Natural killer cell (primary cell): ENCODE measurements at regions not wholly inside any gene's neighbourhood (a gene's known extent, or its start where the extent isn't known, plus 50 kb on each side); places are given as distances from the start of the nearest gene placed in this dataset.

Source experiments
- ATAC-seq, 3 donors: fragments of 150-1000 bp in 2 of 3; fragments of 200-7000 bp in 1 of 3; cut with Tn5 transposase; 1 replicate in 1 of 3; 2 replicates in 2 of 3; pipeline ENCODE4 v1.10.0; 2021; ENCODE audit warnings: mild to moderate bottlenecking in 2 of 3, moderate library complexity in 2 of 3
- DNase-seq, 2 donors: peaks; one replicate each; pipeline versions ENCODE4 v3.0.0 to v3.0.0-alpha.2; 2013 to 2021; ENCODE audit warnings: mixed read lengths in 1 of 2
- H3K27ac ChIP-seq: one replicate; pipeline ENCODE4 v1.5.1; 2013; ENCODE audit warnings: mild to moderate bottlenecking, low read length
- H3K27me3 ChIP-seq: one replicate; pipeline ENCODE4 v1.6.1; 2013; ENCODE audit warnings: low read length; ENCODE audit not compliant: control insufficient read depth, insufficient read depth
- H3K36me3 ChIP-seq: one replicate; pipeline ENCODE4 v1.6.1; 2013; ENCODE audit warnings: low read length; ENCODE audit not compliant: control insufficient read depth, insufficient read depth
- H3K4me1 ChIP-seq: one replicate; pipeline ENCODE4 v1.6.1; 2013; ENCODE audit warnings: low read length; ENCODE audit not compliant: control insufficient read depth, insufficient read depth
- H3K4me3 ChIP-seq: one replicate; pipeline ENCODE4 v1.5.1; 2013; ENCODE audit warnings: low read length
- H3K9me3 ChIP-seq: one replicate; pipeline ENCODE4 v1.6.1; 2013; ENCODE audit warnings: low read length; ENCODE audit not compliant: control insufficient read depth, insufficient read depth
- H3K27ac Mint-ChIP-seq, 2 donors: one replicate each; pipeline ENCODE4 v1.8.0; 2022; ENCODE audit warnings: mild to moderate bottlenecking in 2 of 2, mixed read lengths in 2 of 2, moderate library complexity in 1 of 2
- H3K27me3 Mint-ChIP-seq, 2 donors: one replicate each; pipeline ENCODE4 v1.8.0; 2022; ENCODE audit warnings: low read depth in 2 of 2, mixed read lengths in 2 of 2
- H3K36me3 Mint-ChIP-seq: one replicate; pipeline ENCODE4 v1.8.0; 2022; ENCODE audit warnings: mixed read lengths
- H3K4me1 Mint-ChIP-seq, 2 donors: one replicate each; pipeline ENCODE4 v1.8.0; 2022; ENCODE audit warnings: mixed read lengths in 2 of 2
- H3K4me3 Mint-ChIP-seq: one replicate; pipeline ENCODE4 v1.8.0; 2022; ENCODE audit warnings: mild to moderate bottlenecking, moderate library complexity, mixed read lengths
- H3K9me3 Mint-ChIP-seq, 2 donors: one replicate each; pipeline ENCODE4 v1.8.0; 2022; ENCODE audit warnings: mixed read lengths in 2 of 2
- CTCF ChIP-seq: fragments of 200-600 bp; IDR thresholded peaks from one replicate; pipeline ENCODE4 v1.8.0; 2022; ENCODE audit warnings: antibody characterized with exemption
- WGBS: methylation state at CpG from one replicate; pipeline ENCODE4 v1.1.7; 2013; ENCODE audit warnings: missing lambda C conversion rate; ENCODE audit not compliant: insufficient coverage; 5-methylcytosine and 5-hydroxymethylcytosine counted together
- intact Hi-C: fragments of 100-400 bp; cut with micrococcal nuclease; formaldehyde crosslinking; loops from one replicate; pipeline ENCODE4 v1.14.2; 2022

GRCh38 chr12:113577464-113578129, 105.9 kb upstream of the LHX5 start:
- Histone ChIP-seq H3K36me3 (no peaks in the 10 kb centered on the region), H3K4me3 (no peak overlapping the region), H3K27ac (no peak overlapping the region), H3K27me3 (no peaks in the 10 kb centered on the region), H3K4me1 (no peaks in the 10 kb centered on the region), H3K9me3 (no peaks in the 10 kb centered on the region)
- TF ChIP-seq CTCF = no peak
- 40% methylated on average over 6 of the region's 7 CpGs for WGBS
- Mint-ChIP-seq H3K4me3 (no peak overlapping the region), H3K27ac (no peak overlapping the region), H3K4me1 (no peaks in the 10 kb centered on the region), H3K36me3 (no peaks in the 10 kb centered on the region), H3K27me3 (peaks cover 0 to 21% of the 10 kb centered on the region in 2 donors), H3K9me3 (peaks cover 2 to 4% of the 10 kb centered on the region in 2 donors)
- no peak for ATAC-seq
- no peak for DNase-seq
- intact Hi-C loops = no loop called here

GRCh38 chr12:113575386-113575785, 103.7 kb upstream of the LHX5 start:
- H3K27me3 Mint-ChIP-seq = peaks cover 0 to 11% of the 10 kb centered on the region in 2 donors
- no peaks in the 10 kb centered on the region for H3K36me3 Mint-ChIP-seq
- 78% methylated on average over 10 of the region's 10 CpGs for WGBS
- H3K27me3 ChIP-seq = no peaks in the 10 kb centered on the region
- H3K4me1 Mint-ChIP-seq = no peaks in the 10 kb centered on the region
- no peak for DNase-seq
- H3K36me3 ChIP-seq = no peaks in the 10 kb centered on the region
- no peaks in the 10 kb centered on the region for H3K9me3 Mint-ChIP-seq
- no peak overlapping the region for H3K4me3 ChIP-seq
- no peaks in the 10 kb centered on the region for H3K9me3 ChIP-seq
- no peak overlapping the region for H3K4me3 Mint-ChIP-seq
- no peak overlapping the region for H3K27ac Mint-ChIP-seq
- H3K4me1 ChIP-seq = no peaks in the 10 kb centered on the region
- intact Hi-C loops = no loop called here
- no peak overlapping the region for H3K27ac ChIP-seq
- ATAC-seq = no peak
- no peak for TF ChIP-seq CTCF

GRCh38 chr12:113573148-113573547, 101.5 kb upstream of the LHX5 start:
- no peak for TF ChIP-seq CTCF
- no peak overlapping the region for H3K27ac Mint-ChIP-seq

GRCh38 chr12:113571713-113572112, 100.0 kb upstream of the LHX5 start:
- Histone ChIP-seq H3K9me3 (no peaks in the 10 kb centered on the region), H3K27me3 (no peaks in the 10 kb centered on the region), H3K4me1 (no peaks in the 10 kb centered on the region), H3K36me3 (no peaks in the 10 kb centered on the region), H3K27ac (no peak overlapping the region), H3K4me3 (no peak overlapping the region)
- DNase-seq (no peak), ATAC-seq (no peak)
- intact Hi-C loops = no loop called here
- H3K9me3 Mint-ChIP-seq = no peaks in the 10 kb centered on the region
- H3K27ac Mint-ChIP-seq = no peak overlapping the region
- no peak for TF ChIP-seq CTCF
- H3K27me3 Mint-ChIP-seq = peaks cover 0 to 4% of the 10 kb centered on the region in 2 donors
- H3K4me3 Mint-ChIP-seq = no peak overlapping the region
- no peaks in the 10 kb centered on the region for H3K36me3 Mint-ChIP-seq
- WGBS = 56% methylated on average over 2 of the region's 3 CpGs
- H3K4me1 Mint-ChIP-seq = no peaks in the 10 kb centered on the region

More at GRCh38 chr12:113573148-113573547, 101.5 kb upstream of the LHX5 start:
- no peaks in the 10 kb centered on the region for H3K9me3 Mint-ChIP-seq
- H3K36me3 Mint-ChIP-seq = no peaks in the 10 kb centered on the region
- Histone ChIP-seq H3K36me3 (no peaks in the 10 kb centered on the region), H3K27ac (no peak overlapping the region), H3K4me1 (no peaks in the 10 kb centered on the region), H3K9me3 (no peaks in the 10 kb centered on the region), H3K27me3 (no peaks in the 10 kb centered on the region), H3K4me3 (no peak overlapping the region)
- no peak overlapping the region for H3K4me3 Mint-ChIP-seq
- WGBS = 80% methylated on average over 1 of the region's 1 CpG
- ATAC-seq = no peak
- intact Hi-C loops = no loop called here
- H3K27me3 Mint-ChIP-seq = peaks cover 0 to 8% of the 10 kb centered on the region in 2 donors
- H3K4me1 Mint-ChIP-seq = no peaks in the 10 kb centered on the region
- no peak for DNase-seq
